ENCODE measurements at regions not wholly inside any gene's neighbourhood (a gene's known extent, or its start where the extent isn't known, plus 50 kb on each side); places are given as distances from the start of the nearest gene placed in this dataset.

GRCh38 chr6:166860392-166860791 lies 96.0 kb downstream of the RNASET2 start:
- TF ChIP-seq CTCF (optimal IDR thresholded peaks at IDR 0.05 in 1 of 3, IDR thresholded peaks at IDR 0.05 in 1 of 3, conservative IDR thresholded peaks at IDR 0.05 in 1 of 3; ENCODE audit: extremely low read depth in 1 of 3, insufficient read depth in 2 of 3, low read length in 3 of 3) (no peak), EZH2 (IDR thresholded peaks at IDR 0.05; ENCODE audit: low read length) (no peak)

Data from keratinocyte (primary cell).